Fibroblast of lung (primary cell): ENCODE measurements at regions not wholly inside any gene's neighbourhood (a gene's known extent, or its start where the extent isn't known, plus 50 kb on each side); places are given as distances from the start of the nearest gene placed in this dataset.

Experiments used
- CTCF ChIP-seq, 2 donors: IDR thresholded peaks in 1 of 2; conservative IDR thresholded peaks in 1 of 2; 1 replicate in 1 of 2; 2 replicates in 1 of 2; pipeline ENCODE4 v1.5.1; 2011 to 2012; ENCODE audit warnings: low read length in 2 of 2, control low read depth in 1 of 2, inconsistent platforms in 1 of 2, low read depth in 1 of 2, mild to moderate bottlenecking in 1 of 2
- EZH2 ChIP-seq: IDR thresholded peaks from 2 replicates; pipeline ENCODE4 v1.5.1; 2012; ENCODE audit warnings: low read length, control low read depth, mild to moderate bottlenecking; ENCODE audit errors: missing control alignments

- TF ChIP-seq CTCF (conservative IDR thresholded peaks at IDR 0.05 in 1 of 2, IDR thresholded peaks at IDR 0.05 in 1 of 2; ENCODE audit: low read depth in 1 of 2, low read length in 2 of 2), result no peak
- no peak for TF ChIP-seq EZH2
Measured at GRCh38 chrX:45502396-45502795, 301.7 kb upstream of the DIPK2B start.
